ENCODE measurements at regions not wholly inside any gene's neighbourhood (a gene's known extent, or its start where the extent isn't known, plus 50 kb on each side); places are given as distances from the start of the nearest gene placed in this dataset.
"Not testable (repeated sequence)": the region's sequence is repeated elsewhere in the genome, so short reads cannot be mapped to it uniquely, and the experiment has no call there.

GRCh38 chr10:55237462-55237861, 436.4 kb upstream of the PCDH15 start:
- no peak for DNase-seq

GRCh38 chr10:55233505-55233904, 432.5 kb upstream of the PCDH15 start:
- no peak for DNase-seq

- no peak for DNase-seq
Observed at GRCh38 chr10:55233090-55233489, 432.1 kb upstream of the PCDH15 start.

GRCh38 chr10:55232553-55232952, 431.5 kb upstream of the PCDH15 start:
- no peak for DNase-seq

- DNase-seq: no peak
Observed at GRCh38 chr10:55227967-55228366, 426.9 kb upstream of the PCDH15 start.

- no peak for DNase-seq
Observed at GRCh38 chr10:55224007-55224781, 423.2 kb upstream of the PCDH15 start.

- no peak for DNase-seq
Observed at GRCh38 chr10:55223352-55223751, 422.3 kb upstream of the PCDH15 start.

GRCh38 chr10:55220975-55221374, 419.9 kb upstream of the PCDH15 start:
- DNase-seq: no peak

GRCh38 chr10:55215699-55216098, 414.7 kb upstream of the PCDH15 start:
- no peak for DNase-seq

- no peak for DNase-seq
Observed at GRCh38 chr10:55214608-55215007, 413.6 kb upstream of the PCDH15 start.

GRCh38 chr10:55212051-55212450, 411.0 kb upstream of the PCDH15 start:
- DNase-seq: no peak

- no peak for DNase-seq
Observed at GRCh38 chr10:55203874-55204273, 402.8 kb upstream of the PCDH15 start.

- DNase-seq: no peak
Observed at GRCh38 chr10:55203319-55203718, 402.3 kb upstream of the PCDH15 start.

- DNase-seq: no peak
Observed at GRCh38 chr10:55200020-55200419, 399.0 kb upstream of the PCDH15 start.

- DNase-seq: no peak
Observed at GRCh38 chr10:55191236-55191860, 390.3 kb upstream of the PCDH15 start.

- DNase-seq: no peak
Observed at GRCh38 chr10:55183993-55184392, 383.0 kb upstream of the PCDH15 start.

GRCh38 chr10:55180357-55180756, 379.3 kb upstream of the PCDH15 start:
- no peak for DNase-seq

- DNase-seq: no peak
Observed at GRCh38 chr10:55174419-55174818, 373.4 kb upstream of the PCDH15 start.

GRCh38 chr10:55169493-55169892, 368.5 kb upstream of the PCDH15 start:
- DNase-seq: no peak

GRCh38 chr10:55168343-55168742, 367.3 kb upstream of the PCDH15 start:
- DNase-seq: no peak

GRCh38 chr10:55163388-55163979, 362.5 kb upstream of the PCDH15 start:
- no peak for DNase-seq

GRCh38 chr10:55162321-55162720, 361.3 kb upstream of the PCDH15 start:
- not testable (repeated sequence) for DNase-seq

- DNase-seq: no peak
Observed at GRCh38 chr10:55160655-55161283, 359.7 kb upstream of the PCDH15 start.

All from renal pelvis (tissue), 1 donor.